Suprapubic skin (tissue), 3 donors: ENCODE measurements at regions not wholly inside any gene's neighbourhood (a gene's known extent, or its start where the extent isn't known, plus 50 kb on each side); places are given as distances from the start of the nearest gene placed in this dataset.

Experiments used
- POLR2A ChIP-seq, 2 donors: fragments of 450-650 bp; IDR thresholded peaks; one replicate each; pipeline ENCODE4 v1.6.1; 2017; ENCODE audit warnings: antibody characterized with exemption in 2 of 2, mild to moderate bottlenecking in 2 of 2, moderate library complexity in 2 of 2
- TF ChIP-seq, protein P1 (sequence below), 2 donors: fragments of 200-600 bp in 1 of 2; fragments of 450-650 bp in 1 of 2; sonication (generic) in 1 of 2; IDR thresholded peaks; one replicate each; pipeline ENCODE4 v1.5.1; 2016 to 2019; ENCODE audit warnings: antibody characterized with exemption in 2 of 2, mild to moderate bottlenecking in 1 of 2, moderate library complexity in 1 of 2

DNA sequence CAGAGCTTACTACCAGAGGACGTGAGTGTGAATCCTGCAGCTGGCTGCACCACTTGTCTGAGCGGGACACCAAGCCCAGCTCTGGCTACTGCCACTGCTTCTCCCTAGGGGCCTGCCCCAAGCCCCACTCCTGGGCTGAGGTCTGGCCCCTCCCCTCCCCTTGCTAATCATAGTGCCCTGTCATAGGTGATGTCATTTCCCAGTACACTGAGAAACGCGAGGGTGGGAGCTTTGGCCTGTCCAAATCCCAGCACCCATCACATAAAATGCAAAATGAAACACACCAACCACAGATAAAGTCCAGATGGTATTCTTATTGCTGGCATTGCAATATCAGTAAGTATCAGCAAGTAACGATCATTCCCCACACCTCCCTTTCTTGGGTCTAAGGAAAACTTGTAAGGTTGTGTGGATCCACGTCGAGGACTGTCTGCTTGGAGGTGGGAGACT is 77.7 kb downstream of the TOMM20 start:
- TF ChIP-seq, protein P1, sequence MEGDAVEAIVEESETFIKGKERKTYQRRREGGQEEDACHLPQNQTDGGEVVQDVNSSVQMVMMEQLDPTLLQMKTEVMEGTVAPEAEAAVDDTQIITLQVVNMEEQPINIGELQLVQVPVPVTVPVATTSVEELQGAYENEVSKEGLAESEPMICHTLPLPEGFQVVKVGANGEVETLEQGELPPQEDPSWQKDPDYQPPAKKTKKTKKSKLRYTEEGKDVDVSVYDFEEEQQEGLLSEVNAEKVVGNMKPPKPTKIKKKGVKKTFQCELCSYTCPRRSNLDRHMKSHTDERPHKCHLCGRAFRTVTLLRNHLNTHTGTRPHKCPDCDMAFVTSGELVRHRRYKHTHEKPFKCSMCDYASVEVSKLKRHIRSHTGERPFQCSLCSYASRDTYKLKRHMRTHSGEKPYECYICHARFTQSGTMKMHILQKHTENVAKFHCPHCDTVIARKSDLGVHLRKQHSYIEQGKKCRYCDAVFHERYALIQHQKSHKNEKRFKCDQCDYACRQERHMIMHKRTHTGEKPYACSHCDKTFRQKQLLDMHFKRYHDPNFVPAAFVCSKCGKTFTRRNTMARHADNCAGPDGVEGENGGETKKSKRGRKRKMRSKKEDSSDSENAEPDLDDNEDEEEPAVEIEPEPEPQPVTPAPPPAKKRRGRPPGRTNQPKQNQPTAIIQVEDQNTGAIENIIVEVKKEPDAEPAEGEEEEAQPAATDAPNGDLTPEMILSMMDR (IDR thresholded peaks at IDR 0.05): no peak
- no peak for TF ChIP-seq POLR2A (IDR thresholded peaks at IDR 0.05)
